GM23338 (cell line): ENCODE measurements at regions not wholly inside any gene's neighbourhood (a gene's known extent, or its start where the extent isn't known, plus 50 kb on each side); places are given as distances from the start of the nearest gene placed in this dataset.

Experiments used
- EZH2phosphoT487 ChIP-seq: fragments of 200-600 bp; sonication (generic); IDR thresholded peaks from one replicate; pipeline ENCODE4 v1.8.1; 2018; ENCODE audit warnings: antibody characterized with exemption; ENCODE audit not compliant: unreplicated experiment
- TF ChIP-seq, protein P1 (sequence below): IDR thresholded peaks from 2 replicates; pipeline ENCODE4 v1.6.1; 2016; ENCODE audit warnings: antibody characterized with exemption
- TF ChIP-seq, protein P2 (sequence below), 2 experiments: fragments of 200-600 bp in 1 of 2; sonication (generic) in 1 of 2; conservative IDR thresholded peaks; 2 replicates each; pipeline versions ENCODE4 v1.5.1 to v1.6.1; 2016 to 2017; ENCODE audit warnings: antibody characterized with exemption in 2 of 2, low read depth in 2 of 2, mild to moderate bottlenecking in 2 of 2, moderate library complexity in 1 of 2

DNA sequence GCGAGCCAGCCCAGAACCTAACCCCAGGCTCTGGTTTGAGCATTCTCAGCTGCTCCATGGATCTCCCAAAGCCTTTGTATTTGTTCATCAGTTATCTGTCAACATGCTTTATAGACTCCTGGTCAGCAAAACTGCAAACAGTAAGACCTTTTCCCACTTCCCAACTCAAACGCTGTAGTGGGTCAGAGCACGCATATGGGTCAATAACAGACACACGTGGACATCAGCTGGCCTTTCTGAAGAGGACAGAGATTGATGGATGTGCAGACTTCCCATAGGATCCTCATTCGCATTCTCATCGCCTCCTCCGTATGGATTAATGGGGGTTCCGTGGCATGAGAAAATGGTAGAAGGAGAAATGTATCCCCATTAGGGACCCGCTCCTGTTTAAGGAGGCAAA is 508.1 kb downstream of the EIPR1 start:
- TF ChIP-seq, protein P1, sequence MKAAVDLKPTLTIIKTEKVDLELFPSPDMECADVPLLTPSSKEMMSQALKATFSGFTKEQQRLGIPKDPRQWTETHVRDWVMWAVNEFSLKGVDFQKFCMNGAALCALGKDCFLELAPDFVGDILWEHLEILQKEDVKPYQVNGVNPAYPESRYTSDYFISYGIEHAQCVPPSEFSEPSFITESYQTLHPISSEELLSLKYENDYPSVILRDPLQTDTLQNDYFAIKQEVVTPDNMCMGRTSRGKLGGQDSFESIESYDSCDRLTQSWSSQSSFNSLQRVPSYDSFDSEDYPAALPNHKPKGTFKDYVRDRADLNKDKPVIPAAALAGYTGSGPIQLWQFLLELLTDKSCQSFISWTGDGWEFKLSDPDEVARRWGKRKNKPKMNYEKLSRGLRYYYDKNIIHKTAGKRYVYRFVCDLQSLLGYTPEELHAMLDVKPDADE: no peak
- TF ChIP-seq EZH2phosphoT487: no peak
- TF ChIP-seq, protein P2, sequence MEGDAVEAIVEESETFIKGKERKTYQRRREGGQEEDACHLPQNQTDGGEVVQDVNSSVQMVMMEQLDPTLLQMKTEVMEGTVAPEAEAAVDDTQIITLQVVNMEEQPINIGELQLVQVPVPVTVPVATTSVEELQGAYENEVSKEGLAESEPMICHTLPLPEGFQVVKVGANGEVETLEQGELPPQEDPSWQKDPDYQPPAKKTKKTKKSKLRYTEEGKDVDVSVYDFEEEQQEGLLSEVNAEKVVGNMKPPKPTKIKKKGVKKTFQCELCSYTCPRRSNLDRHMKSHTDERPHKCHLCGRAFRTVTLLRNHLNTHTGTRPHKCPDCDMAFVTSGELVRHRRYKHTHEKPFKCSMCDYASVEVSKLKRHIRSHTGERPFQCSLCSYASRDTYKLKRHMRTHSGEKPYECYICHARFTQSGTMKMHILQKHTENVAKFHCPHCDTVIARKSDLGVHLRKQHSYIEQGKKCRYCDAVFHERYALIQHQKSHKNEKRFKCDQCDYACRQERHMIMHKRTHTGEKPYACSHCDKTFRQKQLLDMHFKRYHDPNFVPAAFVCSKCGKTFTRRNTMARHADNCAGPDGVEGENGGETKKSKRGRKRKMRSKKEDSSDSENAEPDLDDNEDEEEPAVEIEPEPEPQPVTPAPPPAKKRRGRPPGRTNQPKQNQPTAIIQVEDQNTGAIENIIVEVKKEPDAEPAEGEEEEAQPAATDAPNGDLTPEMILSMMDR (conservative IDR thresholded peaks at IDR 0.05; ENCODE audit: low read depth in 2 of 2): no peak
